Liver (tissue), 7 donors: ENCODE measurements at regions not wholly inside any gene's neighbourhood (a gene's known extent, or its start where the extent isn't known, plus 50 kb on each side); places are given as distances from the start of the nearest gene placed in this dataset.

Experiments
- DNase-seq: peaks from one replicate; pipeline ENCODE4 v3.0.0-alpha.2; 2017; ENCODE audit warnings: low spot score
- H3K27ac ChIP-seq, 2 donors: one replicate each; pipeline ENCODE4 v1.7.0; 2013; ENCODE audit warnings: inconsistent platforms in 2 of 2, low read length in 2 of 2, control low read depth in 1 of 2, low read depth in 1 of 2, mild to moderate bottlenecking in 1 of 2
- H3K27me3 ChIP-seq, 4 donors: one replicate each; pipeline versions ENCODE4 v1.6.1 to v1.7.0; 2013; ENCODE audit warnings: low read length in 3 of 4, inconsistent platforms in 1 of 4, mild to moderate bottlenecking in 1 of 4, moderate library complexity in 1 of 4; ENCODE audit not compliant: control insufficient read depth in 4 of 4, insufficient read depth in 4 of 4
- H3K36me3 ChIP-seq, 4 donors: one replicate each; pipeline versions ENCODE4 v1.6.1 to v1.7.0; 2013; ENCODE audit warnings: low read length in 3 of 4, mild to moderate bottlenecking in 3 of 4, low read depth in 1 of 4, moderate library complexity in 1 of 4; ENCODE audit not compliant: control insufficient read depth in 4 of 4, insufficient read depth in 3 of 4
- H3K4me1 ChIP-seq, 4 donors: one replicate each; pipeline versions ENCODE4 v1.6.1 to v1.7.0; 2013; ENCODE audit warnings: low read length in 3 of 4, mild to moderate bottlenecking in 3 of 4, moderate library complexity in 1 of 4; ENCODE audit not compliant: control insufficient read depth in 4 of 4, insufficient read depth in 4 of 4
- H3K4me3 ChIP-seq, 3 donors: one replicate each; pipeline versions ENCODE4 v1.6.1 to v1.7.0; 2013; ENCODE audit warnings: low read length in 3 of 3, control low read depth in 1 of 3, low read depth in 1 of 3, mild to moderate bottlenecking in 1 of 3
- H3K9ac ChIP-seq, 2 donors: one replicate each; pipeline ENCODE4 v1.7.0; 2013; ENCODE audit warnings: low read length in 2 of 2, mild to moderate bottlenecking in 2 of 2, moderate library complexity in 2 of 2, control low read depth in 1 of 2, low read depth in 1 of 2
- H3K9me3 ChIP-seq, 4 donors: one replicate each; pipeline versions ENCODE4 v1.6.1 to v1.7.0; 2013; ENCODE audit warnings: low read length in 3 of 4; ENCODE audit not compliant: control insufficient read depth in 4 of 4
- EGR1 ChIP-seq, 2 donors: IDR thresholded peaks; 2 replicates each; pipeline ENCODE4 v1.6.1; 2016 to 2018; ENCODE audit warnings: antibody characterized with exemption in 2 of 2, low read depth in 2 of 2
- FOXA1 ChIP-seq: IDR thresholded peaks from 2 replicates; pipeline ENCODE4 v1.6.1; 2016; ENCODE audit warnings: antibody characterized with exemption
- FOXA2 ChIP-seq: IDR thresholded peaks from 2 replicates; pipeline ENCODE4 v1.6.1; 2016; ENCODE audit warnings: antibody characterized with exemption
- GABPA ChIP-seq, 2 donors: IDR thresholded peaks in 1 of 2; conservative IDR thresholded peaks in 1 of 2; 2 replicates each; pipeline ENCODE4 v1.6.1; 2016; ENCODE audit warnings: antibody characterized with exemption in 2 of 2, mild to moderate bottlenecking in 1 of 2, moderate library complexity in 1 of 2
- HNF4A ChIP-seq, 2 donors: conservative IDR thresholded peaks; 2 replicates each; pipeline ENCODE4 v1.6.1; 2016; ENCODE audit warnings: antibody characterized with exemption in 2 of 2, mild to moderate bottlenecking in 2 of 2
- HNF4G ChIP-seq: IDR thresholded peaks from 2 replicates; pipeline ENCODE4 v1.6.1; 2016; ENCODE audit warnings: antibody characterized with exemption
- JUND ChIP-seq, 2 donors: IDR thresholded peaks; 2 replicates each; pipeline ENCODE4 v1.6.1; 2016; ENCODE audit warnings: antibody characterized with exemption in 2 of 2
- MAX ChIP-seq: IDR thresholded peaks from 2 replicates; pipeline ENCODE4 v1.6.1; 2016; ENCODE audit warnings: antibody characterized with exemption
- REST ChIP-seq: IDR thresholded peaks from 2 replicates; pipeline ENCODE4 v1.6.1; 2016; ENCODE audit warnings: antibody characterized with exemption, mild to moderate bottlenecking
- SP1 ChIP-seq: IDR thresholded peaks from 2 replicates; pipeline ENCODE4 v1.6.1; 2018; ENCODE audit warnings: antibody characterized with exemption, mild to moderate bottlenecking
- TAF1 ChIP-seq: conservative IDR thresholded peaks from 2 replicates; pipeline ENCODE4 v1.6.1; 2016; ENCODE audit warnings: antibody characterized with exemption, mild to moderate bottlenecking
- YY1 ChIP-seq: IDR thresholded peaks from 2 replicates; pipeline ENCODE4 v1.6.1; 2016; ENCODE audit warnings: antibody characterized with exemption, mild to moderate bottlenecking
- ZBTB33 ChIP-seq: IDR thresholded peaks from 2 replicates; pipeline ENCODE4 v1.6.1; 2016; ENCODE audit warnings: antibody characterized with exemption
- WGBS: extraction: QIAGEN DNeasy Blood & Tissue Kit; methylation state at CpG from one replicate; pipeline ENCODE4 v1.1.7; 2013; 5-methylcytosine and 5-hydroxymethylcytosine counted together
- TF ChIP-seq, protein P1 (sequence below): IDR thresholded peaks from 2 replicates; pipeline ENCODE4 v1.6.1; 2016; ENCODE audit warnings: antibody characterized with exemption
- donor health status: healthy.
- donor health status: healthy.
- donor health status: healthy.
- donor health status: healthy.

GRCh38 chr16:55002419-55002818 is 71.8 kb downstream of the IRX5 start:
- Histone ChIP-seq H3K9me3 (no peaks in the 10 kb centered on the region), H3K9ac (no peak overlapping the region), H3K36me3 (no peaks in the 10 kb centered on the region), H3K4me3 (no peak overlapping the region), H3K27ac (no peak overlapping the region), H3K4me1 (no peaks in the 10 kb centered on the region), H3K27me3 (peaks cover 0 to 4% (median 0%) of the 10 kb centered on the region in 4 donors)
- DNase-seq, result no peak
- no peak for TF ChIP-seq FOXA2
- no peak for TF ChIP-seq SP1
- no peak for TF ChIP-seq HNF4G
- TF ChIP-seq, protein P1, sequence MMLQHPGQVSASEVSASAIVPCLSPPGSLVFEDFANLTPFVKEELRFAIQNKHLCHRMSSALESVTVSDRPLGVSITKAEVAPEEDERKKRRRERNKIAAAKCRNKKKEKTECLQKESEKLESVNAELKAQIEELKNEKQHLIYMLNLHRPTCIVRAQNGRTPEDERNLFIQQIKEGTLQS, result no peak
- no peak for TF ChIP-seq MAX
- no peak for TF ChIP-seq HNF4A (conservative IDR thresholded peaks at IDR 0.05)
- TF ChIP-seq GABPA (IDR thresholded peaks at IDR 0.05 in 1 of 2, conservative IDR thresholded peaks at IDR 0.05 in 1 of 2), result no peak
- TF ChIP-seq ZBTB33, result no peak
- TF ChIP-seq TAF1, result no peak
- no peak for TF ChIP-seq JUND (IDR thresholded peaks at IDR 0.05)
- TF ChIP-seq EGR1 (IDR thresholded peaks at IDR 0.05; ENCODE audit: low read depth in 2 of 2), result no peak
- TF ChIP-seq FOXA1, result no peak
- no peak for TF ChIP-seq YY1
- 73% methylated on average over 5 of the region's 5 CpGs for WGBS

DNA sequence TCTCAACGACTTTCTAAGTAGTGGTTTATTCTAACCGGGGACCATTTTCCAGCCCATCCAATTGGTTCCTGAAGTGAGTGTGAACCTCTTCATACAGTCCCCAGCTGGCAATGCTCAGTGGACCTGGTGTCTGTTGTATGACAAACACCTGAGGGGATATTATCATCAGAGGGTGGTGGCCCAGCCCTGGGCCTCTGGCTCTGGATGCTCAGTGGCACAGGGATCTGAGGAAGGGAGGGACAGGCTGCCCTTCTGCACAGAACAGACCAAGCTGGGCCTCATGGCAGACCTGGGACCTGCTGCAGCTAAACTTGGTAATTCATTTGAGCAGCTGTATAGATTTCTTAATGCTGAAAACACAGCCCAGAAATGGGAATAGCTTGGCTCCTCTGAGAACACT is 72.6 kb downstream of the IRX5 start:
- no peak overlapping the region for H3K27ac ChIP-seq
- 50% methylated on average over 2 of the region's 2 CpGs for WGBS
- no peak overlapping the region for H3K4me3 ChIP-seq
- no peak for DNase-seq
- no peaks in the 10 kb centered on the region for H3K36me3 ChIP-seq
- H3K4me1 ChIP-seq, result no peaks in the 10 kb centered on the region
- no peaks in the 10 kb centered on the region for H3K27me3 ChIP-seq
- TF ChIP-seq ZBTB33 (no peak), HNF4G (no peak), REST (no peak), JUND (IDR thresholded peaks at IDR 0.05) (no peak)
- H3K9me3 ChIP-seq, result no peaks in the 10 kb centered on the region
- no peak overlapping the region for H3K9ac ChIP-seq
